ENCODE measurements at regions not wholly inside any gene's neighbourhood (a gene's known extent, or its start where the extent isn't known, plus 50 kb on each side); places are given as distances from the start of the nearest gene placed in this dataset.

DNA sequence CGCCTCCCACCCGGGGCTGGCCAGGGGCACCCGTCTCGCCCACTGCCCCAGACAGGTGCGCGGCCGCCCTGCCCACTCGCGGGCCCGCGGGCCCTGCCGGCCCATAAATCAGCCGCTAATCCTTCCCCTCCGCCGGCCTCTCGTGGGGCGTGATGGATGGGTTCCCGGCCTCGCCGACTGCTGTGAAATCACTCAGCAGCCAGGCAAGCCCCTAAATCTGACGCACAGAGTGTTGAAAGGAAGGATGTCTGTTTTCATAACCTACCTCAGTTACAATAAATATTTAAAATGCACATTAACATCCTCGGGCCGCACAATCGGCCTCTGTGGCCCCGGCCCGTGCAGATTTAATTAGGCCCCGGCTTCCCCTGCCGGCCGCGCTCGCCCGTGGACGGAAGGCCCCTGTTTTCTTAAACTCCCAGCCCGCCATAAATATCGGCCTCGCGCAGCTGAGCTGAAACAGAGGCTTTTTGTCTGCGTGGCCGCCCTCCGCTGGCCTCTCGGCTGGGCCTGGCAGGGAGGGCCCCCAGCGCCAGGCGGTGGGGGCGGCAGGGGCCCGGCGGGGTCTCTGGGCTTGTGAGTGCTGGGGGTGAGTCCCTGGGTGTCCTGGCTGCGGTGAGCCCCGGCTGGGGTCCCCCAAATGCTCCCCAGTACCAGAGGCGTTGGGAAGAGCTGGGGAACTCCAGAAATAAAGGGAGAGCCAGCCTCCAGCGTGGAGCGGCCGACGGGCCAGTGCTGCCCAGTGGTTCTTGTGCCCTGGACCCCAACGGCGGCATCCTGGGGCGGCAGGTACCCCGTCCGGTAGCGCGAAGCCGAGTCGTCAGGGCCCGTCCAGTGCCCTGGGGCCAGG is 90.7 kb downstream of the UNCX start:
- no peak for ATAC-seq (ENCODE audit: insufficient read depth, low read depth)
- no peaks in the 10 kb centered on the region for H3K36me3 ChIP-seq (ENCODE audit: insufficient read depth, low read length)
- H3K9ac ChIP-seq (ENCODE audit: low read depth, low read length), result no peak overlapping the region
- no peaks in the 10 kb centered on the region for H4K20me1 ChIP-seq (ENCODE audit: insufficient read depth, low read length)
- no peaks in the 10 kb centered on the region for H3K27me3 ChIP-seq (ENCODE audit: insufficient read depth, low read length, poor library complexity)
- no peak overlapping the region for H3K27ac ChIP-seq (ENCODE audit: low read length)
- no peak overlapping the region for H3K4me2 ChIP-seq (ENCODE audit: insufficient read depth, low read length)
- no peaks in the 10 kb centered on the region for H3K79me2 ChIP-seq (ENCODE audit: insufficient read depth, low read length)
- H2AFZ ChIP-seq (ENCODE audit: low read depth, low read length), result no peak overlapping the region
- H3K4me1 ChIP-seq (ENCODE audit: insufficient read depth, low read length), result no peaks in the 10 kb centered on the region
- TF ChIP-seq EZH2 (IDR thresholded peaks at IDR 0.05; ENCODE audit: borderline replicate concordance, low read depth, low read length, severe bottlenecking), result no peak
- TF ChIP-seq, protein P1, sequence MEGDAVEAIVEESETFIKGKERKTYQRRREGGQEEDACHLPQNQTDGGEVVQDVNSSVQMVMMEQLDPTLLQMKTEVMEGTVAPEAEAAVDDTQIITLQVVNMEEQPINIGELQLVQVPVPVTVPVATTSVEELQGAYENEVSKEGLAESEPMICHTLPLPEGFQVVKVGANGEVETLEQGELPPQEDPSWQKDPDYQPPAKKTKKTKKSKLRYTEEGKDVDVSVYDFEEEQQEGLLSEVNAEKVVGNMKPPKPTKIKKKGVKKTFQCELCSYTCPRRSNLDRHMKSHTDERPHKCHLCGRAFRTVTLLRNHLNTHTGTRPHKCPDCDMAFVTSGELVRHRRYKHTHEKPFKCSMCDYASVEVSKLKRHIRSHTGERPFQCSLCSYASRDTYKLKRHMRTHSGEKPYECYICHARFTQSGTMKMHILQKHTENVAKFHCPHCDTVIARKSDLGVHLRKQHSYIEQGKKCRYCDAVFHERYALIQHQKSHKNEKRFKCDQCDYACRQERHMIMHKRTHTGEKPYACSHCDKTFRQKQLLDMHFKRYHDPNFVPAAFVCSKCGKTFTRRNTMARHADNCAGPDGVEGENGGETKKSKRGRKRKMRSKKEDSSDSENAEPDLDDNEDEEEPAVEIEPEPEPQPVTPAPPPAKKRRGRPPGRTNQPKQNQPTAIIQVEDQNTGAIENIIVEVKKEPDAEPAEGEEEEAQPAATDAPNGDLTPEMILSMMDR (IDR thresholded peaks at IDR 0.05; ENCODE audit: borderline replicate concordance, extremely low read depth, low read length, poor library complexity, severe bottlenecking), result no peak
- H3K9me3 ChIP-seq (ENCODE audit: insufficient read depth, low read length, severe bottlenecking), result no peaks in the 10 kb centered on the region
- DNase-seq, result no peak
- H3K4me3 ChIP-seq (ENCODE audit: low read depth in 1 of 2, low read length in 2 of 2), result no peak overlapping the region

DNA sequence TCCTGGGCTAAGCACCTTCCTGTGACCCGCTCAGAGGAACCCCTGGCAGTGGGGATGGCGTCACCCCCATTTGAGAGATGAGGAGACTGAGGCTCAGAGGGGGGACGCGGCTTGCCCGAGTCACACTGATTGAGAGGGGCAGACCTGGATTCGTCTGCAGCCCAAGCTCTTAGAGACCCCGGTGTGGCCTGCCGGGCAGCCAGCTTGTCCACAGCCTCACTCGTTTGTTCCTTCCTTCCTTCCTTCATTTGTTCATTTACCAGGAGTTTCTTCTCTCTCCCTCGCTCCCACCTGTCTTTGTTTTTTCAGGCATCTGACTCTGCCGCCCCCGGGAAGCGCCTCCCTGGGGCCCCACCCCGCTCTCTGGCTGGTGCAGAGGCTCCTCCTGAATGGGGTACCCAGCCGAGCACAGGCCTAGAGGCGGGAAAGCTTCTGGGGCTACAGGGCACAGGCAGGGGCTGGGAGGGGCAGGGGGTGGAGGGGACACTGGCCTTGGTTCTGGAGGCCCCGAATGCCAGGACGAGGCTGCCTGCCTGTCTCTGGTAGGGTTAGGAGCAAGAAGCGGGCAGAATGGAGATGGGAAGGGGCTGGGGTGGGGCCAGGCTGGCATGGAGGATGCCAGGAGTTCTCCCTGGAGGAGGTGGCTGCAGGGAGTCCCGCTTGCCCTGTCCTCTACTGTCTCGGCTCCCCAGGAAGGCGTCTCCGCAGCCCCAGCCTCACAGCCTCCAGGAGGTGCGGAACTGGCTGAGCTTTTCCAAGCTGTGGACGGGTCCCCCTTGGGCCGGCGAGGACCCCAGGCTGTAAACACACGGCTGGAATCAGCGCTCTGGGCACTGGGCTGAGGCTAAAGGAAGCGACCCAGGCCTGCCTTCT is 91.6 kb downstream of the UNCX start:
- Histone ChIP-seq H2AFZ (ENCODE audit: low read depth, low read length) (no peak overlapping the region), H3K27me3 (ENCODE audit: insufficient read depth, low read length, poor library complexity) (no peaks in the 10 kb centered on the region), H3K9me3 (ENCODE audit: insufficient read depth, low read length, severe bottlenecking) (no peaks in the 10 kb centered on the region), H3K9ac (ENCODE audit: low read depth, low read length) (no peak overlapping the region), H4K20me1 (ENCODE audit: insufficient read depth, low read length) (no peaks in the 10 kb centered on the region), H3K4me3 (ENCODE audit: low read depth in 1 of 2, low read length in 2 of 2) (no peak overlapping the region), H3K4me2 (ENCODE audit: insufficient read depth, low read length) (no peak overlapping the region), H3K79me2 (ENCODE audit: insufficient read depth, low read length) (no peaks in the 10 kb centered on the region), H3K4me1 (ENCODE audit: insufficient read depth, low read length) (no peaks in the 10 kb centered on the region), H3K27ac (ENCODE audit: low read length) (no peak overlapping the region), H3K36me3 (ENCODE audit: insufficient read depth, low read length) (no peaks in the 10 kb centered on the region)
- TF ChIP-seq, protein P1 (IDR thresholded peaks at IDR 0.05; ENCODE audit: borderline replicate concordance, extremely low read depth, low read length, poor library complexity, severe bottlenecking), result no peak
- TF ChIP-seq EZH2 (IDR thresholded peaks at IDR 0.05; ENCODE audit: borderline replicate concordance, low read depth, low read length, severe bottlenecking), result no peak
- ATAC-seq (ENCODE audit: insufficient read depth, low read depth), result no peak
- DNase-seq, result no peak

DNA sequence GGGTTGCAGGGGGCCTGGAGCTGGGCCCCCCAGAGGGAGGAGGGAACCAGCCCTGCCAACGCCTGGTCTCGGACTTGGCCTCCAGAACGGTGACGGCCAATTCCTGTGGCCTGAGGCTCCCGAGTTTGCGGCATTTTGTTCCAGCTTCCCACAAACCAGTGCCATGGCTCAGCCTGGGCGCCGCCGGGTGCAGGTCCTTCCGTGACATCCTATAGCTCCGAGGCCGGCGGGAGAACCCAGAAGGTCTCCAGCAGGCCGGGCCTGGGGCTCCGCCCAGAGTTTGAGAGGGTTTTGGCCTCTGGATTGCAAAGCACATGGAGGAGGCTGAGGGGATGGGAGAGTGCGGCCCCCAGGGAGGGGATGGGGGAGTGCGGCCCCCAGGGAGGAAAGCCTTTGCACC is 92.6 kb downstream of the UNCX start:
- no peak overlapping the region for H3K4me2 ChIP-seq (ENCODE audit: insufficient read depth, low read length)

More for the DNA sequence above, 92.6 kb downstream of the UNCX start:
- Histone ChIP-seq H3K36me3 (ENCODE audit: insufficient read depth, low read length) (no peaks in the 10 kb centered on the region), H3K9me3 (ENCODE audit: insufficient read depth, low read length, severe bottlenecking) (no peaks in the 10 kb centered on the region), H3K27ac (ENCODE audit: low read length) (no peak overlapping the region), H3K4me1 (ENCODE audit: insufficient read depth, low read length) (no peaks in the 10 kb centered on the region), H3K27me3 (ENCODE audit: insufficient read depth, low read length, poor library complexity) (no peaks in the 10 kb centered on the region), H3K9ac (ENCODE audit: low read depth, low read length) (no peak overlapping the region), H2AFZ (ENCODE audit: low read depth, low read length) (no peak overlapping the region), H4K20me1 (ENCODE audit: insufficient read depth, low read length) (no peaks in the 10 kb centered on the region), H3K4me3 (ENCODE audit: low read depth in 1 of 2, low read length in 2 of 2) (no peak overlapping the region), H3K79me2 (ENCODE audit: insufficient read depth, low read length) (no peaks in the 10 kb centered on the region)
- DNase-seq (no peak), ATAC-seq (ENCODE audit: insufficient read depth, low read depth) (no peak)
- TF ChIP-seq, protein P1 (IDR thresholded peaks at IDR 0.05; ENCODE audit: borderline replicate concordance, extremely low read depth, low read length, poor library complexity, severe bottlenecking), result no peak
- TF ChIP-seq EZH2 (IDR thresholded peaks at IDR 0.05; ENCODE audit: borderline replicate concordance, low read depth, low read length, severe bottlenecking), result no peak

All from DND-41 (cell line).